GM12873 (cell line): ENCODE measurements at regions not wholly inside any gene's neighbourhood (a gene's known extent, or its start where the extent isn't known, plus 50 kb on each side); places are given as distances from the start of the nearest gene placed in this dataset.

ENCODE experiments used
- CTCF ChIP-seq: IDR thresholded peaks from 2 replicates; pipeline ENCODE4 v1.5.1; 2012; ENCODE audit warnings: low read depth, mild to moderate bottlenecking, moderate library complexity, low read length, control low read depth; ENCODE audit not compliant: insufficient read depth; ENCODE audit errors: missing control alignments

- TF ChIP-seq CTCF: no peak
Observed at GRCh38 chr3:22940285-22940684, 262.8 kb upstream of the UBE2E2 start.

GRCh38 chr3:22942981-22943380, 260.1 kb upstream of the UBE2E2 start:
- no peak for TF ChIP-seq CTCF

GRCh38 chr3:22947851-22948250, 255.3 kb upstream of the UBE2E2 start:
- no peak for TF ChIP-seq CTCF

- TF ChIP-seq CTCF: no peak
Observed at GRCh38 chr3:22951910-22952309, 251.2 kb upstream of the UBE2E2 start.

GRCh38 chr3:22952860-22953259, 250.3 kb upstream of the UBE2E2 start:
- no peak for TF ChIP-seq CTCF

- TF ChIP-seq CTCF: no peak
Observed at GRCh38 chr3:22959593-22959992, 243.5 kb upstream of the UBE2E2 start.

- TF ChIP-seq CTCF: peak; percentile 68
Observed at GRCh38 chr3:22960105-22960984, 242.8 kb upstream of the UBE2E2 start.
